ENCODE measurements at regions not wholly inside any gene's neighbourhood (a gene's known extent, or its start where the extent isn't known, plus 50 kb on each side); places are given as distances from the start of the nearest gene placed in this dataset.

- TF ChIP-seq CTCF (IDR thresholded peaks at IDR 0.05) (no peak), POLR2A (IDR thresholded peaks at IDR 0.05) (no peak)
Observed at GRCh38 chr17:27109346-27109745, 184.6 kb upstream of the WSB1 start.
